Lung (tissue), 11 donors: ENCODE measurements at regions not wholly inside any gene's neighbourhood (a gene's known extent, or its start where the extent isn't known, plus 50 kb on each side); places are given as distances from the start of the nearest gene placed in this dataset.

Source experiments
- ATAC-seq: fragments of 200-7000 bp; cut with Tn5 transposase; one replicate; pipeline ENCODE4 v1.9.1; 2020; ENCODE audit warnings: moderate number of reproducible peaks; ENCODE audit not compliant: insufficient read depth, low FRiP score
- DNase-seq, 3 donors: peaks; one replicate each; pipeline ENCODE4 v3.0.0-alpha.2; 2013 to 2017
- H3K27ac ChIP-seq, 2 donors: one replicate each; pipeline ENCODE4 v1.5.1; 2013; ENCODE audit warnings: mild to moderate bottlenecking in 2 of 2, moderate library complexity in 2 of 2, control low read depth in 1 of 2, inconsistent platforms in 1 of 2, low read depth in 1 of 2, low read length in 1 of 2
- H3K27me3 ChIP-seq, 3 donors: one replicate each; pipeline ENCODE4 v1.5.1; 2013; ENCODE audit warnings: low read length in 2 of 3; ENCODE audit not compliant: control insufficient read depth in 3 of 3, insufficient read depth in 3 of 3
- H3K36me3 ChIP-seq, 4 donors: one replicate each; pipeline ENCODE4 v1.5.1; 2013; ENCODE audit warnings: low read length in 4 of 4, mild to moderate bottlenecking in 1 of 4, moderate library complexity in 1 of 4; ENCODE audit not compliant: control insufficient read depth in 4 of 4, insufficient read depth in 4 of 4
- H3K4me1 ChIP-seq, 5 donors: one replicate each; pipeline ENCODE4 v1.5.1; 2013; ENCODE audit warnings: low read length in 5 of 5, mild to moderate bottlenecking in 2 of 5, moderate library complexity in 1 of 5; ENCODE audit not compliant: control insufficient read depth in 5 of 5, insufficient read depth in 5 of 5
- H3K4me3 ChIP-seq: one replicate; pipeline ENCODE4 v1.5.1; 2013; ENCODE audit warnings: mild to moderate bottlenecking, control low read depth, moderate library complexity
- H3K9ac ChIP-seq, 2 donors: one replicate each; pipeline ENCODE4 v1.5.1; 2013; ENCODE audit warnings: low read length in 2 of 2, control low read depth in 1 of 2; ENCODE audit not compliant: insufficient read depth in 1 of 2
- H3K9me3 ChIP-seq, 4 donors: one replicate each; pipeline ENCODE4 v1.5.1; 2013; ENCODE audit warnings: low read length in 3 of 4, mild to moderate bottlenecking in 1 of 4, moderate library complexity in 1 of 4; ENCODE audit not compliant: control insufficient read depth in 4 of 4, insufficient read depth in 3 of 4
- CTCF ChIP-seq: IDR thresholded peaks from 2 replicates; pipeline ENCODE4 v1.5.1; 2012; ENCODE audit warnings: mild to moderate bottlenecking; ENCODE audit errors: control extremely low read depth, extremely low read depth
- whole genome bisulfite sequencing, 2 donors: extraction: QIAGEN DNeasy Blood & Tissue Kit; methylation state at CpG; one replicate each; pipeline ENCODE4 v1.1.7; 2013; 5-methylcytosine and 5-hydroxymethylcytosine counted together
- donor health status: control.
- donor health status: control.
- donor health status: Bipolar disorder and iron deficiency.
- donor health status: healthy.
- donor health status: DM: yes; HTN: yes; CAD: no.

- Histone ChIP-seq H3K4me1 (no peaks in the 10 kb centered on the region), H3K4me3 (no peak overlapping the region), H3K27ac (no peak overlapping the region), H3K9me3 (no peaks in the 10 kb centered on the region), H3K36me3 (no peaks in the 10 kb centered on the region), H3K27me3 (no peaks in the 10 kb centered on the region), H3K9ac (no peak overlapping the region)
- DNase-seq (no peak), ATAC-seq (no peak)
- WGBS, 2 donors = 51 to 74% methylated on average over 2 of the region's 2 CpGs
- TF ChIP-seq CTCF = no peak
Measured at GRCh38 chr9:7601739-7602138, 197.8 kb downstream of the DMAC1 start.

DNA sequence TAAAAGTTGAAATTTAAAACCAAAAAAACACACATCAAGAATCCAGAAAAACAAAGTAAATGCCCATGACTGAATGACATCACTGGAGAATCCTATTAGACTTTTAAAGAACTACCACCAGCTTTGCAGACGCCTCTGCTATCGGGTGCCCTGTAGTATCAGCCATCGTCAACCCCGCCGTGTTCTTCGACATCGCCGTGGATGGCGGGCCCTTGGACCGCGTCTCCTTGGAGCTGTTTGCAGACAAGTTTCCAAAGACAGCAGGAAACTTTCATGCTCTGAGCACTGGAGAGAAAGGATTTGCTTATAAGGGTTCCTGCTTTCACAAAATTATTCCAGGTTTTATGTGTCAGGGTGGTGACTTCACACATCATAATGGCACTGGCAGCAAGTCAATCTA is 201.9 kb downstream of the DMAC1 start:
- 97 to 98% methylated on average over 11 of the region's 11 CpGs for WGBS, 2 donors
- Histone ChIP-seq H3K4me1 (no peaks in the 10 kb centered on the region), H3K27me3 (no peaks in the 10 kb centered on the region), H3K4me3 (no peak overlapping the region), H3K9ac (no peak overlapping the region), H3K36me3 (no peaks in the 10 kb centered on the region), H3K27ac (no peak overlapping the region), H3K9me3 (peaks cover 0 to 14% (median 2%) of the 10 kb centered on the region in 4 donors)
- TF ChIP-seq CTCF = no peak
- ATAC-seq (no peak), DNase-seq (no peak)

DNA sequence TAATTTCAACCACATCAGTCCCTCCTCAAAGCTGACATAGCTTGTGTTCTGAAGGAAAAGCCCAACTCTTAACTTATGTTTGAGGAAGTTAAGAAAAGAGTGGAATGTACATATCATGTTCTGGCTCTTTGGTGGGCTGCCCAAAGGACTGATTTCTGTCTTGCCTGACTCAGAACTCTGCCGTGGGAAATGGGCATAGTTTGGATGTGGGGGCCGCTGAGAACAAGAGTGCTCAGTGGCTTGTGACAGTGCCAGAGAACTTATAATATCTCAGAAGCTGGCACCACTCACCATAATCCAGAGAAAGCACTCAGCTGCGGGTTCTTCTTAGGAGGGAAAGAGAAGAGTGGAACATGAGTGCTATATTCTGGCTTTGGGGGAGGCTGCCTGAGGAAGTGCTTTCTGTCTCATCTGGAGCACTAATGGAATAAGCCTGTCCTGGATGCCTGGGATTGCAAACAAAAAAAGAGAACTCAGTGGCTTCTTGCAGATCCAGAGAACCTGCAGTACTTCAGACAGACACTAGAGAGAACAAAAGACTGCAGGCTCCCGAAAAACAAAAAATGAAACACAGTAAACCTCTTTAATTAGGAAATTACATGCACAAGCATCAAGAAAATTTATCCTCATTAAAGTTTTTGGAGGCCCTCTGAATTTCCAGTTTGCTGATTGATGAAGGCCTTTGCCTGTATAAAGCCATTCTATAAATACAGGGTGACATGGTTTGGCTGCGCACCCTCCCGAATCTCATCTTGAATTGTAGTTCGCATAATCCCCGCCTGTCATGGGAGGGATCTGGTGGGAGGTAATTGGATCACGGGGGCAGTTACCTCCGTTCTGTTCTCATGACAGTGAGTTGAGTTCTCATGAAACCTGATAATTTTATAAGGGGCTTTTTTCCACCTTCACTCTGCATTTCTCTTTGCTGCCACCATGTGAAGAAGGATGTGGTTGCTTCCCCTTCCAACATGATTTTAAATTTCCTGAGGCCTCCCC is 207.0 kb downstream of the DMAC1 start:
- WGBS, 2 donors = 80 to 84% methylated on average over 10 of the region's 10 CpGs
- Histone ChIP-seq H3K9me3 (peaks cover 0 to 14% (median 3%) of the 10 kb centered on the region in 4 donors), H3K27ac (no peak overlapping the region), H3K4me1 (no peaks in the 10 kb centered on the region), H3K9ac (no peak overlapping the region), H3K36me3 (no peaks in the 10 kb centered on the region), H3K27me3 (no peaks in the 10 kb centered on the region), H3K4me3 (no peak overlapping the region)
- DNase-seq (no peak), ATAC-seq (no peak)
- TF ChIP-seq CTCF = no peak
